GM18499 (cell line): ENCODE measurements at regions not wholly inside any gene's neighbourhood (a gene's known extent, or its start where the extent isn't known, plus 50 kb on each side); places are given as distances from the start of the nearest gene placed in this dataset.
"Not testable (repeated sequence)": the region's sequence is repeated elsewhere in the genome, so short reads cannot be mapped to it uniquely, and the experiment has no call there.

ENCODE experiments used
- ATAC-seq: cut with Tn5 transposase; IDR thresholded peaks from one replicate; pipeline ENCODE4 v1.9.1; 2021; ENCODE audit warnings: moderate number of reproducible peaks; ENCODE audit not compliant: insufficient read depth, unreplicated experiment

DNA sequence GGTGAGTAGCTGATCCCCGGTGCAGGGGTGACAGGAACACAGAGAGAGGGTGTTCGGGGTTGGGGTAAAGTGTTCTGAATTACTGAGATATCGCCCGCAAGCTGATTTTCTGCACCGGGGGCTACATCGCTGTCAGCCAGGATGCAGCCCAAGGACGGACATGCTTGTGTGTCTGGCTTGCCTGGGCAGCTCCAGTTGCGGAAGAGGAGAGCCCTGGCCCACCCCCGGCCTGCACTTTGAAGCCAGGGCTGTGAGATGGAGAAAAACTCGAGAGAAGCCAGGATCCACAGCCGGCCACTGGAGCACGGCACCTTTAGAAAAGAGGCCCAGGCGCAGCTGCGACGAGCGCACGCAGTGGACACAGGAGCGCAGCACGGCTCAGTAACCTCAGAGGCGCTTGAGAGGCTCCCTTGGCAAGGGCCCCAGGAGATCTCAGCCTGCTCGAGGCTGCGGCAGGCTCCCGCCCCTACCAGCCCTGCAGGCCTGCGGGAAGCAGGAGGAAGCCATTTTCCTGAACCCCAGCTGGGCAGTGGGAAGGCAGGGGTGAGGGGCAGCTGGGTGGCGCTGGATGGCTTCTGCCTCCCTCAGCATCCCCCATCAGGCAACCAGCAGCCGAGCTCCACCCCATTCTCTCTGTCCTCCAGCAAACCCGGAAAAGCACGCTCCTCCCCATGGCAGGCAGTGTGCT is 59.2 kb downstream of the C9orf50 start:
- no peak for ATAC-seq

DNA sequence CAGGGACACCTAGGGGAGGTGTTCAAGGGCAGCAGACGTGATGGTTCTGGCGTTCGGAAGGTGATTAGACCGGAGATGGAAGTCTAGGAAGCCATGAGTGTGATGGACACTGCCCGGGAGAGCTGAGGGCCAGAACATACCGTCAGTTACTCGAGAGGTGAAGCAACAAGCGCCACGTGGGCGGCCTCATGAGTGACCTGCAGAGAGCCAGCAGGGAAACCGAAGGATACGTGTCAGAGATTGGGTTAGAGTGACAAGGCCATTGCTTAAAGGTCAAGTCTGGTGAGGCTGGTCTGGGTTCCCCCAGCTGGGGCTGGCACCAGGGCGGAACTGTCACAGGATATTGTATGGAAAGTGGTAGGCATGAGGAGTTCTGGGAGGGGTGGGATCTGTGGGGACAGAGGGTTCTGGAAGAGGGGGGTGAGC is 60.0 kb downstream of the C9orf50 start:
- no peak for ATAC-seq

GRCh38 chr9:129559506-129559881 is 61.4 kb downstream of the C9orf50 start:
- ATAC-seq: no peak

GRCh38 chr9:129558551-129559505 is 62.1 kb downstream of the C9orf50 start:
- no peak for ATAC-seq

GRCh38 chr9:129558063-129558550 is 62.8 kb downstream of the C9orf50 start:
- no peak for ATAC-seq

DNA sequence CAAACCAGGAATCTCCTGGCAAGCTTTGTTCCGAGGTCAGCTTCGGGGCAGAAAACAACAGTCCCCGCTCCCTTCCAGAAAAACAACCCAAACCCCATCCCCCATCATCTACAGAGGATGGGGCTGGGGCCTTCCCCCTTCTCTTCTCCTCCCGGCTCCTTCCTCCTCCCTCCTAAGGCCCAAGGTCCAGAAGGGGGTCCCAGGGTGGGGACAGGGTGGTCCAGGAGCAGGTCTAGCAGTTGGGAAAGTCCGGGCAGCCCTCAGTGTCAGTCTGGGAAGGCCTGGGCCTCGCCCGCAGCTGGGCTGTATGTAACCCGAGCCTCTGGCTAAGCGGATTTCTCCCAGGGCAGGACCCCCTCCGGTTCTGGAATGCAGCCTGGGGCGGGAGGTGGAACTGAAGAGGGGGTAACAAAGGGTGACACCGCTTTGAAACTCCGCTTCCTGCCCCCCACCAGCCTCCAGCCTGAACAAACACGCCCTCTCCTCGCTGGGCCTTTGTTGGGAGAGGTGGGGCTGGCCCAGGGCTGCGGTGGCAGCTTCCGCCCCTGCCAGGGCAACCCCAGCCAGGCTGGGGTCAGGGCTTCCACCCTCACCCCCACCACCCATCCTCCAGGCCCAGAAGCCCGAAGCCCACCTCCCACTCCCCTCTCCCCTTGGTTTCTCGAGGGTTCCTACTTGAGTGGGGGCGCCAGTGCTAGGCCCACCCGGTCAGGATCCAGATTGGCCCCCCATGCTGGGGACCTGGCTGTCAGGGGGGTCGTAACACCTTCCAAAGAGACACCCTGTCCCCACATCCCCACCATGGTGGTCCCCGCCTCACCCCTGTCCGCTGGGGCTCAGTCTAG is 63.5 kb downstream of the C9orf50 start:
- no peak for ATAC-seq

DNA sequence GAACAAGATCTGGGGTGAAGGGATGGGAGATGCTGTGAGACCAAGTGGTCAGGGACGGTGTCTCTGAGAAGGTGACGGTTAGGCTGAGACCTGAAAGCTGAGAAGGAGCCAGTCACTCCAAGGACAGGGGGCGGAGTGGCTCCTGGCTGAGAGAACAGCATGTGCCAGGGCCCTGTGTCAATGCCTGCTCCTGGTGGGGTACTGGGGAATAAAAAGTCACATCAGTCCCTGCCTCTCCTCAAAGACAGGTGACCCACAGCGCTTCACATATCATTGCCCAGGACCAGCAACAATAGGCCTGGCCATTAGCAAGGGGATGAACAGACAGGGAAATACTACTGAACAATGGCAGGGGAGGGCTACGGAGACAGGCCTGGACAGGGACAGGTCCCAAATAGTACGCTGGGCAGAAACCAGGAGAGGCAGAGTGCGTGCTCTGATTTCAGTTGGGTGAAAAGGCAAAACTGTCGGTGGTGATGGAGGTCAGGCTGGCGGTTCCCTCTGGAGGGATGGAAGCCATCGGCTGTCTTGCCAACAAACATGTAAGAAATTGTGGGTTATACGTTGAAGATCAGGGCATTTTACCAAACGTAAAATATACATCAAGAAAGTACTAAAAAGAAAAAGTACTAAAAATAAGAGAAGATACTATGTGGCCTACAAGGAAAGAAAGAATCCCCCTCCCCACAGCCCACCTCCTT is 64.3 kb downstream of the C9orf50 start:
- ATAC-seq: no peak

GRCh38 chr9:129555512-129556215 is 65.2 kb downstream of the C9orf50 start:
- no peak for ATAC-seq

- ATAC-seq: no peak
Observed at GRCh38 chr9:129554649-129555048, 66.3 kb downstream of the C9orf50 start.

GRCh38 chr9:129553277-129553676 is 67.6 kb downstream of the C9orf50 start:
- no peak for ATAC-seq

- no peak for ATAC-seq
Observed at GRCh38 chr9:129552064-129552463, 68.8 kb downstream of the C9orf50 start.

- no peak for ATAC-seq
Observed at GRCh38 chr9:129551393-129551973, 69.4 kb downstream of the C9orf50 start.

- ATAC-seq: not testable (repeated sequence)
Observed at GRCh38 chr9:129550977-129551376, 69.9 kb downstream of the C9orf50 start.

GRCh38 chr9:129550199-129550839 is 70.6 kb downstream of the C9orf50 start:
- ATAC-seq: no peak

GRCh38 chr9:129549684-129550083 is 71.2 kb downstream of the C9orf50 start:
- ATAC-seq: no peak

GRCh38 chr9:129549139-129549538 is 71.8 kb downstream of the C9orf50 start:
- no peak for ATAC-seq

GRCh38 chr9:129548571-129549135 is 72.2 kb downstream of the C9orf50 start:
- ATAC-seq: no peak
